Prostate gland (tissue), 2 donors: ENCODE measurements at regions not wholly inside any gene's neighbourhood (a gene's known extent, or its start where the extent isn't known, plus 50 kb on each side); places are given as distances from the start of the nearest gene placed in this dataset.

ENCODE experiments used
- DNase-seq: peaks from one replicate; pipeline ENCODE4 v3.0.0-alpha.2; 2019; ENCODE audit warnings: low spot score
- H3K27ac ChIP-seq, 2 donors: fragments of 200-600 bp; sonication (generic); 2 replicates each; pipeline ENCODE4 v1.5.1; 2017 to 2019
- H3K27me3 ChIP-seq: fragments of 200-600 bp; sonication (generic); replicated peaks from 2 replicates; pipeline ENCODE4 v1.5.1; 2019; ENCODE audit not compliant: insufficient read depth
- H3K36me3 ChIP-seq, 2 donors: fragments of 200-600 bp; sonication (generic); 1 replicate in 1 of 2; 2 replicates in 1 of 2; pipeline versions ENCODE4 v1.5.1 to v1.8.1; 2017 to 2019
- H3K4me1 ChIP-seq: fragments of 200-600 bp; sonication (generic); replicated peaks from 2 replicates; pipeline ENCODE4 v1.5.1; 2019
- H3K4me3 ChIP-seq, 2 donors: fragments of 200-600 bp; sonication (generic); 2 replicates each; pipeline ENCODE4 v1.5.1; 2017 to 2019
- H3K9me3 ChIP-seq: fragments of 200-600 bp; sonication (generic); 2 replicates; pipeline ENCODE4 v1.5.1; 2017
- CTCF ChIP-seq, 4 experiments: fragments of 200-600 bp in 2 of 4; fragments of 450-650 bp in 2 of 4; sonication (generic) in 2 of 4; IDR thresholded peaks; 1 replicate in 3 of 4; 2 replicates in 1 of 4; pipeline ENCODE4 v1.5.1; 2016 to 2019; ENCODE audit warnings: antibody characterized with exemption in 4 of 4, mild to moderate bottlenecking in 2 of 4, moderate library complexity in 2 of 4
- POLR2A ChIP-seq: fragments of 450-650 bp; IDR thresholded peaks from one replicate; pipeline ENCODE4 v1.6.1; 2016; ENCODE audit warnings: antibody characterized with exemption, mild to moderate bottlenecking
- POLR2AphosphoS5 ChIP-seq: sonication (generic); formaldehyde crosslinking; IDR thresholded peaks from one replicate; pipeline ENCODE4 v1.6.1; 2017; ENCODE audit warnings: antibody characterized with exemption
- WGBS: methylation state at CpG from one replicate; pipeline ENCODE4 v1.1.5; 2018; 5-methylcytosine and 5-hydroxymethylcytosine counted together
- intact Hi-C: fragments of 100-400 bp; cut with DNase I; formaldehyde crosslinking; loops from one replicate; pipeline ENCODE4 v1.14.2; 2022

GRCh38 chr6:56775498-56776166 is 132.9 kb upstream of the DST start:
- intact Hi-C loops: no loop called here
- Histone ChIP-seq H3K27me3 (no peaks in the 10 kb centered on the region), H3K4me3 (no peak overlapping the region), H3K36me3 (no peaks in the 10 kb centered on the region), H3K27ac (no peak overlapping the region), H3K9me3 (no peaks in the 10 kb centered on the region), H3K4me1 (no peaks in the 10 kb centered on the region)
- TF ChIP-seq POLR2AphosphoS5 (no peak), POLR2A (no peak), CTCF (IDR thresholded peaks at IDR 0.05) (no peak)
- WGBS: 83% methylated on average over 4 of the region's 4 CpGs
- DNase-seq: no peak

GRCh38 chr6:56772737-56773184 is 130.1 kb upstream of the DST start:
- Histone ChIP-seq H3K9me3 (no peaks in the 10 kb centered on the region), H3K4me3 (no peak overlapping the region), H3K36me3 (no peaks in the 10 kb centered on the region), H3K27me3 (no peaks in the 10 kb centered on the region), H3K4me1 (no peaks in the 10 kb centered on the region), H3K27ac (no peak overlapping the region)
- TF ChIP-seq CTCF (IDR thresholded peaks at IDR 0.05) (no peak), POLR2AphosphoS5 (no peak), POLR2A (no peak)
- 81% methylated on average over 1 of the region's 1 CpG for WGBS
- intact Hi-C loops: loop anchor here (5.0 kb wide), 1 partner anchor 70 kb away; no protein-coding TSS in a partner anchor
- no peak for DNase-seq

DNA sequence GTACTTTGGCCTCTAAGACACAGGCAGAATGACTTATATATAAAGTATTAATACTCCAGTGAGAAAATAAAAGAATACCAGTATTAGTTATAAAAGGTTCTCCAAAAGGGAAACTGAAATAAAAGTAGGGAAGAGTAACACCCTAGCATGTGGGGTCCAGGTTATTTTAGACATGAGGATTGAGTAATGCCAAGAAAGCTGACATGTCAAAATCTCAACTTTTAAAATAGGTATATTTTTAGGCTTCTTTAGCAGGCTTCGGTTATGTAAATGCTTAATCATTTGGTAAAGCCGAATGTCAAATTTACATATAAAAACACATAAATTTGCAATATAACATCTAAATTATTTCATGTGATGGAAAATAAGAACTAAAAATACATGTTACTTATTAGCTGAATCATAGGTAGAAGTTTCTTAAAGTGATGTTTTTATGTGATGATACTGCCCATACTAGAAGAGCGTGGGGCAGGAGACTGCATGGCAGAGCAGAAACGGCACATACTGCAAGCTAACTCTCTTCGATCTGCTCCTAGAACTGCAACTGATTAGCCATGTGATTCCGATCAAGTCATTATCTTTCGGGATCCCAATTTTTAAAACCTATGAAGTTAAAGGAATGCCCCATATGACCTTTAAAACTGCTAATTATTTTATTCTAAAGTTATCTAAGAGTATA is 129.4 kb upstream of the DST start:
- no peaks in the 10 kb centered on the region for H3K9me3 ChIP-seq
- 85% methylated on average over 7 of the region's 7 CpGs for WGBS
- no peak overlapping the region for H3K4me3 ChIP-seq
- H3K27me3 ChIP-seq: no peaks in the 10 kb centered on the region
- intact Hi-C loops: loop anchor here (5.0 kb wide), 1 partner anchor 70 kb away; no protein-coding TSS in a partner anchor
- DNase-seq: no peak
- no peak for TF ChIP-seq POLR2A
- no peak overlapping the region for H3K27ac ChIP-seq
- H3K36me3 ChIP-seq: no peaks in the 10 kb centered on the region
- no peaks in the 10 kb centered on the region for H3K4me1 ChIP-seq

GRCh38 chr6:56771189-56771588 is 128.5 kb upstream of the DST start:
- DNase-seq: no peak
- no peaks in the 10 kb centered on the region for H3K4me1 ChIP-seq
- TF ChIP-seq POLR2AphosphoS5 (no peak), CTCF (IDR thresholded peaks at IDR 0.05) (no peak), POLR2A (no peak)

DNA sequence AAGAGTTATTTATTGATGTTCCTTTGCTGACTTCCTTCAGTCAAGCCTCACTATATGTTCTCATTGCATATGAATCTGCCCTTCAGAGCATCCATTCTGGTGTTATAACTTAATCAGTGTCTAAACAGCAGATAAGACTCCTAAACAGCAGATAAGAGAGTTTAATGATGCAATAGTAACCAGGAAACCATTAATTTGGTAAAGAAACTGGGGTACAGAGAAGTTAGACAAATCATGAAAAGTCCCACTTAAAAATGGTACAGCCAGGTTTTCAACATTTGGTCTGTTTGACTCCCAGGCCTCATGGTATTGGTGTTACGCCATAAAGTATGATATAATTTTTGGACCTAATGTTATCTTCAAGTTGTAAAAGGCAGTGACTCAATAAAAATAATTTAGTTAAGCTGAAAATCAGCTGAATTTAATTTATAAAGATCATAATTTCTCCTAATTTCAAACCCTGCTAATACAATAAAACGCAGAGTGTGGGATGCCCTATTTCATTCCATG is 127.4 kb upstream of the DST start:
- 100% methylated on average over 2 of the region's 2 CpGs for WGBS
- TF ChIP-seq POLR2A (no peak), CTCF (IDR thresholded peaks at IDR 0.05) (no peak), POLR2AphosphoS5 (no peak)
- no peak for DNase-seq
- Histone ChIP-seq H3K27ac (no peak overlapping the region), H3K9me3 (no peaks in the 10 kb centered on the region), H3K27me3 (no peaks in the 10 kb centered on the region), H3K36me3 (no peaks in the 10 kb centered on the region), H3K4me3 (no peak overlapping the region), H3K4me1 (no peaks in the 10 kb centered on the region)
- intact Hi-C loops: loop anchor here (5.0 kb wide), 1 partner anchor 72 kb away; no protein-coding TSS in a partner anchor

More at GRCh38 chr6:56771189-56771588, 128.5 kb upstream of the DST start:
- Histone ChIP-seq H3K9me3 (no peaks in the 10 kb centered on the region), H3K27me3 (no peaks in the 10 kb centered on the region), H3K36me3 (no peaks in the 10 kb centered on the region), H3K4me3 (no peak overlapping the region), H3K27ac (no peak overlapping the region)
- intact Hi-C loops: loop anchor here (5.0 kb wide), 1 partner anchor 71 kb away; no protein-coding TSS in a partner anchor
